HG02588 (cell line): ENCODE measurements at regions not wholly inside any gene's neighbourhood (a gene's known extent, or its start where the extent isn't known, plus 50 kb on each side); places are given as distances from the start of the nearest gene placed in this dataset.
"Not testable (repeated sequence)": the region's sequence is repeated elsewhere in the genome, so short reads cannot be mapped to it uniquely, and the experiment has no call there.

Source experiments
- ATAC-seq: cut with Tn5 transposase; IDR thresholded peaks from one replicate; pipeline ENCODE4 v1.9.1; 2021; ENCODE audit warnings: mild to moderate bottlenecking, moderate library complexity; ENCODE audit not compliant: unreplicated experiment

DNA sequence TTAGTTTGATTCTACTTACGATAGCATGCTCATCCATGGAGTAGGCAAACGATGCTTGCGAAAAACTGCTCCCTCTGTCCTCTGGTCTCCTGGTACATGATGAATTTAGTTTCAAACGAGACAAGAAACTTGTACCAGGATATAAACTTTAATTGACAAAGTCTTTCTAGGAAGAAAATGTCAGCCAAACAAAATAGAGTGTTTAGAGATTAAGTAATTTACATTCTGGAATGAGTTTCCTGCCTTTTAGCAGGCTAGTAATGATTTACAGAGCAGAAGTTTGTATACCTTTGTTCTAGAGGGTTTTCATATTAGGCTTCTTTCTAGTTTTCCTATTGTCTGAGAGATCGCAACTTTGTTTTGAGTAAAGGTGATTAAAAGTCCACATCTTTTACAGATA, 206.9 kb downstream of the RPL10L start:
- ATAC-seq, result no peak

DNA sequence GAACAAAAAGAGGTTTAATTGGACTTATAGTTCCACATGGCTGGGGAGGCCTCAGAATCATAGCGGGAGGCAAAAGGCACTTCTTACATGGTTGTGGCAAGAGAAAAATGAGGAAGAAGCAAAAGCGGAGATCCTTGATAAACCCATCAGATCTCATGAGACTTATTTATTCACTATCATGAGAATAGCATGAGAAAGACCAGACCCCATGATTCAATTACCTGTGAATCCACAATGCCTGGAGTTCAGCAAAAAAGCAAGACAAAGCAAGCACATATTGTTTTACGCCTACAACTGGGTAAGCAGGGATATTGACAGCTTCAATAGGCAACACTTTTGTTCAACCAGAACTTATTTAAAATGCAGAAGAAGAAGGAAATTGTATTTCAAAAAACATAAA, 218.2 kb downstream of the RPL10L start:
- ATAC-seq, result no peak

DNA sequence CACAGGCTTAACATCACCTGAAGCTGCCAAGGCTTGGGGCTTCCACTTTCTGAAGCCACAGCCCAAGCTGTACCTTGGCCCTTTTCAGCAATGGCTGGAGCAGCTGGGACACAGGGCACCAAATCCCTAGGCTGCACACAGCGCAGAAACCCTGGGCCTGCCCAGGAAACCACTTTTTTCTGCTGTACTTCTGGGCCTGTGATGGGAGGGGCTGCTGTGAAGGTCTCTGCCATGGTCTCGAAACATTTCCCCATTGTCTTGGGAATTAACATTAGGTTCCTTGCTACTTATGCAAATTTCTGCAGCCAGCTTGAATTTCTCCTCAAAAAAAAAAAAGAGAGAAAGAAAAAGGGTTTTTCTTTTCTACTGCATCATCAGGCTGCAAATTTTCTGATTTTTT, 219.1 kb downstream of the RPL10L start:
- ATAC-seq, result no peak

DNA sequence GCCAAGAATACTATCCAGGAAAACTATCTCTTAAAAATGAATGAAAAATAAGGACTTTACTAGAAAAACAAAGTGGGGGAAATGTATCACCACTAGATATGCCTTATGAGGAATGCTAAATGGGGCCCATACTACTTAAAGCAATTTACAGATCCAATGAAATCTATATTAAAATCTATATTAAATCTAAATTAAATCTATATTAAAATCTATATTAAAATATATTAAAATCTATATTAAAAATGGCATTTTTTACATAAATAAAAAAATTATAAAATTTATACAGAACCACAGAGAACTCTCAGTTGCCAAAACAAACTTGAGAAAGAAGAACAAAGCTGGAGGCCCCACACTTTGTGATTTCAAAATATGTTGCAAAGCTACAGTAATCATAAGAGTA, 234.5 kb downstream of the RPL10L start:
- no peak for ATAC-seq

DNA sequence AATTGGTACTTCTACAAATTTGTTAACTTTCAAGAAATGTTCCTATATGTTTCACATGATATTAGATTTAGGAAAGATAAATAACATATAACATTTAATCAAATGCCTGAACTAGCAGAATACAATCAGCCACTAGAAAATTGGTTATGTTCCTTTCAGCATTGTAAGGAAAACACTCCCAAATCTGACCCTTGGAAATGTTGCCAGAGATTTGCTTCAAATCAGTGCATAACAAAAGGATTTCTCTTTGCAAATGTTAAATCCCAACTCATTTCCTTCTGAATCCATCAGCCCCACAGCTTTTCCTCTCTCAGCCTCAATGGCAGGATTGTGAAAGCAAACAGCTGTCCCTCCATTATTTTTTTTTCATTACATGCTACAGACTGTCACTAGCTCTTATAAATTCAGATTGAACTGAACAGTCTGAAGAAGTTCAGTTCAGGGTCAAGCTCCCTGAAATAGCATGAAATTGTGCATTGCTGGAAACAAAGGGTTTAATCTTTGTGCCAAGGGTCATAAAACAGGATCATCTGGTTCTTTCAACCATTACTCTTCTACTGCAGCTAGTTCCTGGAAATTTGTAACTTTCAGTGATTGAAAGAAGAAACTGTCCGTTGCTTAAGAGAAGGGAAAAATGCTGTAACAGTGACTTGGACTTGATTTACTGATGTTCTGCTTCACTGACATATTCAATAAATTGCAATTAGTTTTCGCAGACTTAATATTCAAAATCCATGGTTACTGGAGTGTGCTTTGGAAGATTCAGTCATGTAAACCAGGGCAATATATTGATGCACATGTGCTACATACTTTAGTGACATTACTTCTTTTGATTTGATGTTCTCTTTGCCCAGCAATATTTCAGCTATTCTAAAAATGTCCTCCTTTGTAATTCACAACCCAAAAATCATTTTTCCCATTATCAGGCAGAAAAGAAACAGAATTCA, 246.4 kb downstream of the RPL10L start:
- ATAC-seq, result no peak

DNA sequence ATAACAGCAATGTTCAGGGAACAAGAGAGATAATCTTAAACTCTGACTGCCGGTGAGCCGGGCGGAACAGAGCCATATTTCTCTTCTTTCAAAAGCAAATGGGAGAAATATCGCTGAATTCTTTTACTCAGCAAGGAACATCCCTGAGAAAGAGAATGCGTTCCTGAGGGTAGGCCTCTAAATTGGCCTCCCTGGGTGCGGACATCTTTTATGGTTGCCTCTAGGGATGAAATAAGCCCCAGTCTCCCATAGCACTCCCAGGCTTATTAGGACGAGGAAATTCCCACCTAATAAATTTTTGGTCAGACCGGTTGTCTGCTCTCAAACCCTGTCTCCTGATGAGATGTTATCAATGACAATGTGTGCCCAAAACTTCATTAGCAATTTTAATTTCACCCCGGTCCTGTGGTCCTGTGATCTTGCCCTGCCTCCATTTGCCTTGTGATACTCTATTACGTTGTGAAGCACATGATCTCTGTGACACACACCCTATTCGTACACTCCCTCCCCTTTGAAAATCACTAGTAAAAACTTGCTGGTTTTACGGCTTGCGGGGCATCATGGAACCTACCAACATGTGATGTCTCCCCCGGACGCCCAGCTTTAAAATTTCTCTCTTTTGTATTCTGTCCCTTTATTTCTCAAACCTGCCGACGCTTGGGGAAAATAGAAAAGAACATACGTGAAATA, 249.4 kb downstream of the RPL10L start:
- ATAC-seq, result not testable (repeated sequence)

DNA sequence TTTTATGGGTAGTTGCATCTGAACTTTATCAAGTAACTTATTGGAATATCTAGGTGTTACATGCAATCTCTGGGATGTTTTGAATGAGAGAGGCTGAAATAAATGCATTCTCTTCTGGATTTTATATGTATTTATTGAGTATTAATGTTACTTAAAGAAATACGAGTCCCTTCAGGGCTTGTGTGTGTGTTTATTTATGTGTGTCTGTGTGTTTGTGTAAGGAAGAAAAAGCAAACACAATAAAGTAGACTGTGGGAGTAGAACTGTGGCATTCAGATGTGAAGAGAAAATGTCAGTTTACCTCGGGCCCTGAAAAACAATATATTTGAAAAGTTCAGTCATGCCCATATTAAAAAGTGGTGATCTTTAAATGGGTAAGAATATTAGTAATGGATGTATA, 250.5 kb downstream of the RPL10L start:
- ATAC-seq, result no peak

DNA sequence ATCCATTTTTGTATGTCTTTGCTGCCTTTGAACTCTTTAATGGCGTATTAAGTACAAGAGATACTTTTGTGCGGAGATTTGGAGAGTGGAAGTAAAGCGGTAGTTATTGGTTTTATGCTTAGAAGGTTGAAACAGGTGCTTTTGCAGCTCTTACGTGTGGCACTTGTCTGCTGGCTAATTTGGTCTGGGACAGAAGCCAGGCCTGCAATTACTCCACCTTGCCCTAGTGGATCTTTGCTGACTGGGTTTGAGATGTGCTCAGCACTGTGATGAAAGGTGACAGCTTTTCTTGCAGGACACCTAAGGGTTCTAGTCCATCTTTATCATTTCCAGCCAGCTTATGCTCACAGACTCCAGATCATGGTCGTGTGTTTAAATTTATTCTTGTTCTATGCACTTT, 252.5 kb downstream of the RPL10L start:
- ATAC-seq, result no peak

DNA sequence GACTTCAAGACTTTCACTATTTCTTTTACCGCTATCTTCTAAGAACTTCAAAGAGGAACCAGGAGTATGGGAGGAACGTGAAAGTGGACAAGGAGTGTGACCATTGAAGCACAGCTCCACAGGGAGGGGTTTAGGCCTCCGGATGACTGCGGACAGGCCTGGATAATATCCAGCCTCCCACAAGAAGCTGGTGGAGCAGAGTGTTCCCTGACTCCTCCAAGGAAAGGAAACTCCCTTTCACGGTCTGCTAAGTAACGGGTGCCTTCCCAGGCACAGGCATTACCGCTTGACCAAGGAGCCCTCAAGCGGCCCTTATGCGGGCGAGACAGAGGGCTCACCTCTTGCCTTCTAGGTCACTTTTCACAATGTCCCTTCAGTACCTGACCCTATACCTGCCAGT, 267.0 kb downstream of the RPL10L start:
- no peak for ATAC-seq

DNA sequence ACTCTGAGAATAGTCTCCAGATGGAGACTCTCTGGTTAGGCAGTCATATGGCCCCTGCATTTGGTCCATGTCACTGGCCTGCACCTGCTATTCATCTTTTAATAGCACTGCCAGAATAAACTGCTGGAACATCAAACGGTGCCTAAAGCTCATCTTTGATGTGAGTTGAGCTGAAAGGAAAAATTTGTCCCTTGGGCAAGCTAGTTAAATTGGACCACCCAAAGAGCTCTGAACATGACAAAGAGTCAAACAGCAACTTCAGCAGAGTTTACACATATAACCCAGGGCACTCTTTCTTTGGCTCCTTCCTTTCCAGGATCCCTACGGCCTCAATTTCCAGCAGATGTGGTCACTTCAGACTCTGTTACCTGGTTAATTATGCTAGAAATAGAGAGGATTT, 269.9 kb downstream of the RPL10L start:
- ATAC-seq, result no peak

DNA sequence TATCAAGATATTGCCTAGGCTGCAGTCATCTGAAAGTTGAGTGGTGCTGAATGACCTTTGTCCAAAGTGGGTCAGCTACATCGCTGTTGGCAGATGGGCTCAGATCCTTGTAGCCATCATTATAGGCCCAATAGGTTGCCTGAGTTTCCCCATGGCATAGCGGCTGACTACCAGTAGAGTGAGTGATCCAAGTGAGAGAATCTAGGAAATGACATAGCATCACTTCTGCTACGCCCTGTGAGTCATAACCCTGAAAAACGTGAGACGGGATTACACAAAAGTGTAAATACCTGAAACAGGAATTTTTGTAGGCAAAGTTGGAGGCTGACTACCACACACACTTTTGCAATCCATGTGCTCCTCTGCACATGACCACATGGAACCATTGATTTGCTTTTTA, 273.3 kb downstream of the RPL10L start:
- no peak for ATAC-seq

DNA sequence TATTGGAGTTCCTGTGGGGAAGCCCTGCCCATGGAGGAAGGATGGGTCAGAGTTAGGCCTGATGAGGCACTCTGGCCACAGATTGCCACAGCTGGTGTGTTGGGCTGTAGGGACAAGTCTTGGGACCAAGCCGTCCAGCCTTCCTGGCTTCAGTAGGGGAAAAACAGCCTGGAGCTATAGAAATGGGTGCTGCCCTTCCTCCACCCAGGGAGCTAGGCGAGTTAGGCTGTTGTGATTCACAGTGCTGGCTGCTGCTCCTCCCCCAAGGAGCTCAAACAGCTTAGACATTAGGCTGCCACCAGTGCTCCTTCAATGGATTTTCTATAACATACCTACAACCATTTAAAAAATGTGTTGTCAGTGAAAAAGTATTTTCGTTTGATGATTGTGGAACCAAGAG, 274.3 kb downstream of the RPL10L start:
- ATAC-seq, result no peak

DNA sequence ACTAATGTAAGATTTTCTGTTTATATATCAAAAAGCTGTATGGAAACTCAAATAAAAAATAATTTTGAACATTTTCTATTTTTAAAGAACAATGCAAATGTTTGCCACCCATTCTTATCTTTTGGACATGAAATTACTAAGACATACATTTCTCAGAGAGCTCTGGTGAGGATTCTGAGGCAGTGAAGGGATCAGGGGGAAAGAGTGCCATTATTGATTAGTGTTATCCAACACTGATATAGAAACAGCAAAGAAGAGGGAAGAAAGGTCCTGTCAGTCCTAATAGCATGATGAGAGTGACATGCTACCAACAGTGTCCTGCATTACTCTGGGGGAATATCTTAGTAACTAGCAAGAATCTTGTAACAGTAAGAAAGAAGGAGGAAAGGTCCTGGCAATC, 282.2 kb downstream of the RPL10L start:
- ATAC-seq, result no peak

DNA sequence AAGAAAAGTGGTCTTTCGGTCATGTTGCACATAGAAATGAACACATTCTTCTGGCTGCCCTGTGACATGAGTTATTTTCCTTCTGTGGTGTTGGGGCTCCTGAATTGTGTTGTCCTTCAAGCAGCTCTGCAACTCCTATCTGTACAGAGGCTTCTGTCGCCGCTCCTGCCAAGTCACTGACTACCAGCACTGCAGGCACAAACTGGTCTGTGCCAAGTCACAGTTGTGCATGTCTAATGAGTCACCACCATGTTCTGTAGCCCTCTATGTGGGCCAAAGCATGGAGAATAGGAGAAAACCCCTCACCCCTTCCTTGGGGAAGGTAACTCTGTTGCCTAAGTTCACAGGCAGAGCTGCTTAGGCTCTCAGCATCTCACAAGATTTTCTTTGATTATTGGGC, 283.3 kb downstream of the RPL10L start:
- ATAC-seq, result no peak

DNA sequence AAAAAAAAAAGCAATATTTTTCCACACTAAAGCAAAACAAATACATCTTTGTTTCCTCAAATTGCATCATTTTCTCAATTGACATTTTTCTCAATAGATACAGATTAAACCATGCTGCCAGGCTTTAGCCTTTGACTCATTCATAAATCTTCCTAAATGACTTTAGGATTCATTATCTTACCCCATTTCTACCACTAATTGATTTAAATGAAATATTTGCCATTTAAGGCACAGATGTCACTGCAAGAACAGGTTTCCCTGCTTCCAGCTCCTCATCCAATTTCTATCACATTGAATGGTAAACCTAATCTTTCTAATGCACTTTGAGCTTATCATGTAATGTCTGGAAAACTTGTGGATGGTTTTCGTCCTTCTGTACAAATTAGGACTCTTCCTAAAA, 298.7 kb downstream of the RPL10L start:
- ATAC-seq, result no peak

DNA sequence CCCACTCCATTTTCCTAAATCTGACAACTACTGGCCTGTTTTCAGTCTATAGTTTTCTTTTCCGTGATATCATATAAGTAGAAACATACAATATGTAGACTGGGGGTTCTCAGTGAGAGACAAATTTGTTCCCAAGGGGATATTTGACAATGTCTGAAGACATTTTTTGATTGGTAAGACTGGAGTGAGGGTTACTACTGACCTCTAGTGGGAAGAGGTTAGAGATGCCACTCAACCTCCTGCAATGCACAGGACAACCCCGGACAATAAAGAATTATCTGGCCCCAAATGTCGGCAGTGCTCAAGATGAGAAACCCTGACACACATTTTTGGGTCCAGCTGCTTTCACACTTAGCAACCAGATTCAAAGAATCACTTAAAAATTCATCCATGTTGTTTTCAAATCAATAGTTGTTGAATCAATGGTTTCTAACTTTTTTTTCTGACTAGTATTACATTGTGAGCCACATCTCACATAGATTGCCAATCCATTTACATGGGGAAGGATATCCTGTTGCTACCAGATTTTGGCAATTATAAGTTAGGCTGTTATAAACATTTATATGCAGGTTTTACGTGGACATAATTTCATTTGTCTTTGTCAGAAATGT, 307.1 kb downstream of the RPL10L start:
- peak; percentile 69 for ATAC-seq

DNA sequence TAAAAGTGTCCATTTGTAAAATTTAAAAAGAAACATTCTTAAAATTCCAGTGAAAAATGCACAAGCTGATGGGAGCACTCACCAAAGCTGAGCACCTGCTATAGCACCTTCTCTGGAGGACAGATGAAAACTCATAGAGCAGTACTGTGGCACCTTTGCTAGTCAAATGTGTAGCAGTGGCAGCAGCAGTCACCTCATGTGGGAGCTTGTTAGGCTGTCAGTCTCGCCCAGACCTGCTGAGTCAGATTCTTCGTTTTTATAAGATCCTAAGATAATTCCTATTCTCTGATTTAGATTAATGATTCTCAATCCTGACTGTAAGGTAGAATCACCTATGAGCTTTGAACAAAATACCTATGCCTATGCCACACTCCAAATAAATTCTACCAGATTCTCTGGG, 325.8 kb downstream of the RPL10L start:
- no peak for ATAC-seq

DNA sequence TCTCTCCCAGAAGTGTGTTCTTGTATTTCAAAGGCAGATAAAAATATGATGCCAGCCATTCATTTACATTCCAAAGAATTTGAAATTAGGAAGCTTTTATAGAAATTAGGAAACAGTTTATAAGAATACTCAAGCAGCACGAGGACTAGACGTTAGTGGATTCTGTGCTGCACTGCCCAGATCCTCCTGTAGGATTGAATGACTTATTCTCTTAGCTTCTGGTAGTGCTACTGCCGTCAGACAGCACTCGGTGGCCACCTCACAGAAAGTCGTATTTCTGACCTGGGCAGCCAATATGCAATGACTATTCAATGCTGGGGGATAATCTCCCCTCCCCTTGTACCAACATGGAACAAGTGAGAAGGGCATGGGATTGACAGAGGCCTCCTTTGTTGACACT, 326.4 kb downstream of the RPL10L start:
- ATAC-seq, result no peak

DNA sequence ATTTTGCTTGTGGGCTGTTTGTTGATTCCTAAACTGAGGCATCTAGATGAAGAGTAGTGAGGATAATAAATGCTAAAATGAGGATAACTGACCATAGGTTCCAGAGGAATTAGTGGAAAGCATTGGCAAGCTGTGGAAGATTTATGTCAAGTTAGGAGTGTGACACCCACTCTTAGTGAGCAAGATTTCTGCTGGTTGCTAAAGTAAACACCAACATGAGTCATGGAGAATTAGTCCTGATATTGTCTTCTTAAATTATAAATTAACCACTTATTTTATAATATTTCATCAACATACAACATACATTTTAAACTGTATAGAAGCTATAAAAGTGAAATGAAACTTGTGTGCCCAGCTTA, 328.2 kb downstream of the RPL10L start:
- no peak for ATAC-seq

DNA sequence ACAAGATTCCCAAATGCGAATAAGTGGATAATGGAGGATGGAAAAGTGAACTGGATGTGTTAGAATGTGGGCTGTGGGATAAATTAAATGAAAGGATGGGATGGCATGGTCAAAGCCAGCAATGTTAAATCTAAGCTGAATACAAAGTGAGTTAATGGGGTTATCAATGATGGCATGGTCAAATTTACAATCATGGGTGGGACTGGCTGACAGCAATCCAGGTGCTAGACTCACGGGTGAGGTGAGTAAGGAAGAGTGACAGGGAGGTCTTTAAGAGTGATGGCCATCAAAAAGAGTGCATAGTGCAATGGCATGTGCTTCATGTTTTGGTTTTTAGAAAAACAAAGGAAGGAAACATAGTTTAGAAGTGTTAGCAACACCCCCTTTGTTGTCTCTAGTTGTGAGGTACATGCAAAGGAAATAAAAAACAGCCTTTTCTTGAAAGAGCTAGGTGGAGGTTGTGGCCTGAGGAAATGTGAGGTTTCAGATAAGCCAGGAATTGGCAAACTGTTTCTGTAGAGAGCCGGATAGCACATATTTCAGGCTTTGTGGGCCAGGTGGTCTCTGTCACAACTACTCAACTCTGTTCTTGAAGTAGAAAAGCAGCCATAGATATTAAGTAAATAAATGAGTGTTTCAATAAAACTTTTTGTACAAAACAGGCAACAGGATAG, 328.7 kb downstream of the RPL10L start:
- no peak for ATAC-seq

DNA sequence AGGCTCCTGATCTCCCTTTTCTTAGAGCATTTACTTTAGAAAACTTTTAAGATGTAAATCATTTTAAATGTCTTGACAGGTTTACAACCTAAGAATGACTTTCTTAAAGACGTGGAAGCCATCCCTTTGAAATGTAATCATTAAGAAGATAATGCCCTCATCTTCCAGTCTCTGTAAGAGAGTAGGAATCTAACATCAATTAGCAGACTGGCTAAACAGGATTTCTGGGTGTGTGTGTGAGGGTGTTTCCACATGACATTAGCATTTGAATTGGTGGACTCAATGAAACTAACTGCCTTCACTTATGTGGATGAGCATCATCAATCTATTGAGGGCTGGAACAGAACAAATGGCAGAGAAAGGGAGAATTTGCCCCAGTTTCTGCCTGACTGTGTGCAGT, 329.5 kb downstream of the RPL10L start:
- no peak for ATAC-seq
